ENCODE measurements at regions not wholly inside any gene's neighbourhood (a gene's known extent, or its start where the extent isn't known, plus 50 kb on each side); places are given as distances from the start of the nearest gene placed in this dataset.

DNA sequence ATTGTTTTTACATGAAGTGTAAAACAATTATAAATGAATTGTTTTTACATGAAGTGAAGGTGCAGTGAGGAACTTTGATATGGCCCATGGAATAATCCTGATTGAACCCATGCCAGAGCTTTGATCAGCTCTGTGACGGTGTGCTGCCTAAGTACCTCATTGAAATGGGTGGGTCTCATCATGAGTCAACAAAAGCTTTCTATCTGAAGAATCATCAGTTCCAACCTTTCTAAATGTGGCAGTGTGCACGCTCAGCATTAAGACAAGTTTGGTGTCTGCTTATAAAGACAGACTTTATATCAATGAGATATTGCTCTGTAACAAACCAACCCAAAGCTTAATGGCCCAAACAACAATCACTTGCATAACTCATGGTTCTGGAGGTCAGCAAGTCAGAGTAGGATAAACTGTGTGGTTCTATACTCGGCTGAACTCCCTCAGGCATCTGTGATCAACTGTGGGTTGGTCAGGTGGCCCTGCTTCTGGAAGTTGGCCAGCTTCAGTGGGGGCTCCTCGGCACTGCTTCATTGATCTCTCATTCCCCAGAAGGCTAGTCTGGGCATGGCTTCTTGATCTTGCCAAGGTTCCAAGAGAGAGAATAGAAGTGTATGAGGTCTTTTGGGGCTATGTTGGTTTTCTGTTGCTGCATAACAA, 258.0 kb downstream of the LTN1 start:
- intact Hi-C loops (cut with DNase I) = loop anchor here in 1 of 2 donors (5.0 kb wide), 1 partner anchor 222 kb away; no protein-coding TSS in a partner anchor
- DNase-seq (no peak), ATAC-seq (no peak)

DNA sequence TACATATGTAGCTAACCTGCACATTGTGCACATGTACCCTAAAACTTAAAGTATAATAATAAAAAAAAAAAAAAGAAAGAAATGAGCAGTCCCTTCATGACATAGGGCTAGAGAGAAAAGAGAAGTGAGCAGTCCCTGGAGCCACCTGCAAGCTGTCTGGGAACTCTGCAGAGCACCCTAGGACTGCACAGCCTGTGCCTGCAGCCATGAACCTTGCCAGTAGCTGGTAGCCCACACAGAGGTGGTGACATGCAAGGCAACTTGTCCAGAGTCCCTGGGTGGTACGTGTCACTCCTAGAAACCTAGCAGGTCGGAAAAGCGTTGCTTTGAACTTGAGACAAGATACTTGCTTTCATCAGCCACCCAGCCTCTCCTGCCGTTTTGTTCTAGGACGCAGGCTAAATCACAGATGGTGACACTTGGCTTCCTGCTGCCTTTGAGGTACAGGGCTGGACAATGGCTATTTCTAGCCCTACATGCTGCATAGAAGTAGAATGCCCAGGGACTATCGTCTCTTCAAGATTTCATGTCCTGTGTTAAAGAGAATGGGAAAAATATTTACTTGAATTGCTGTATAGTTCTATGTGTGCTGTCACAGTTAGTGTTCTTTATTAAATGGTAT, 260.9 kb downstream of the LTN1 start:
- no peak for DNase-seq
- intact Hi-C loops (cut with DNase I) = loop anchor here in 1 of 2 donors (5.0 kb wide), 1 partner anchor 220 kb away; no protein-coding TSS in a partner anchor
- peak; percentile 48 to 65 for ATAC-seq

DNA sequence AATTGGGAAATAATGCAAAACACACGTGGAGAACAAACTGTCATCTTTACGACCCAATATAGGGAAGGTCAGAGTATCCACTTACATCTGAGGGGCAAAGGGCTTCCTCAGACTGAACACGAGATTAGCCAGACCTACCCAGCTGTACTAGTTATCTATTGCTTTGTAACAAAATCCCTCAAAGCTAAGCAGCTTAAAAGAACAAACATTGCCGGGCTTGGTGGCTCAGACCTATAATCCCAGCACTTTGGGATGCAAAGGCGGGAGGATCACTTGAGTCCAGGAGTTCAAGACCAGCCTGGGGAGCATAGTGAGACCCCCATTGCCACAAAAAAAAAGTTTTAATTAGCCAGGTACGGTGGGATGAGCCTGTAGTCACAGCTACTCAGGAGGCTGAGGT, 262.8 kb downstream of the LTN1 start:
- intact Hi-C loops (cut with DNase I) = loop anchor here in 1 of 2 donors (5.0 kb wide), 1 partner anchor 218 kb away; no protein-coding TSS in a partner anchor
- ATAC-seq (no peak), DNase-seq (no peak)

DNA sequence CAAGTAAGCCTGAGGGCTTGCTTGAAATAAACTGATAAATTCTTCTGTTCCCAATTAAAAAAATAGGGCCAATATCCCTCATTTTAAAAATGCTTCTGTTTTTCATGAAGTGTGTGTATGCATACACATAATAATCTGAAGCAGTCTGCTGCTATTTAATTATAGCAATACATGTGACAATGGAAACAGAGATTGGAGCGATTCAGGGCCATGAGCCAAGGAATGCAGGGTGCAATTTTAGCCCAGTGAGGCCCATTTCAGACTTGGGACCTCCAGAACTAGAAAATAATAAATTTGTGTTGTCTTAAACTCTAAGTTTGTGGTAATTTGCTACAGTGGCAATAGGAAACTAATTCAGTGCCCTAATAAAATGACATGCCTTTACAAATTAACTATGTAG, 264.9 kb downstream of the LTN1 start:
- intact Hi-C loops (cut with DNase I) = no loop called here
- DNase-seq (no peak), ATAC-seq (peak in 1 of 2 donors; percentile 58)

DNA sequence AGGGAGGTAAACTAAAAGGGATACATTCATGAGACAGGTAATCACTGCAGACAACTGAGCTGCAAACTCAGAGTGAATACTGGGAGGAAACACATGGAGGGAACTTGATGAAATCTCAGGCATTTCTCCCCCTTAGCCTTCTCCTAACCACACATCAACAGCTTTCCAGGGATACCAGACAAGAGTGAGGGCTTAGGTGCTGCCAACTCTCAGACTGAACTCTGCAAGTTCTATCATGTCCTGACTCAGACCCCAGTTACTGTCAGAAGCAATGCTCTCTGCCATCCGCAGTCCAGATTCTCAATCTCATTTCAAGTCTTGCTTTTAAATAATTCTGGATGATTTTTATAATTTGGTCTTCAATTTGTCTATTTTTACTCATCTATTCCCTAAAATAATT, 267.3 kb downstream of the LTN1 start:
- ATAC-seq = peak in 1 of 2 donors; percentile 61
- no peak for DNase-seq
- intact Hi-C loops (cut with DNase I) = no loop called here

DNA sequence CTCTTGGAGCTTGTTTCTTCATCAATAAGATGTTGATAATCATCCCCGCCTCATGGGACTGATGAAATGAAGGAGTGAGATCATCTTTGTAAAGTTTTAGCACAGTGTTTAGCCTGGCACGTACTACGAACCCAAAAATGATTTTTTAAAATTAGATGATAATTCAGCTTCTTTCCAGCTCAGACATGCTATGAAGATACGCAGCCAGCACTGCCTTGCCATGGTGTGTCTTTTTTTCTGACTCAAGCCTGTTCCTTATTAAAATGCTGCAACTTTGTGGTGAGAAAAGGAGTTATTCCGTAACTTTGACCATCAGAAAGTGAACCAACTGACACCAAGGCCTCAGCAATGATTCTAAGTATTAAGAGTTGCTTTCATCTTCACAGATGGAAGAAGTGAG, 269.0 kb downstream of the LTN1 start:
- DNase-seq (no peak), ATAC-seq (no peak)
- intact Hi-C loops (cut with DNase I) = no loop called here

DNA sequence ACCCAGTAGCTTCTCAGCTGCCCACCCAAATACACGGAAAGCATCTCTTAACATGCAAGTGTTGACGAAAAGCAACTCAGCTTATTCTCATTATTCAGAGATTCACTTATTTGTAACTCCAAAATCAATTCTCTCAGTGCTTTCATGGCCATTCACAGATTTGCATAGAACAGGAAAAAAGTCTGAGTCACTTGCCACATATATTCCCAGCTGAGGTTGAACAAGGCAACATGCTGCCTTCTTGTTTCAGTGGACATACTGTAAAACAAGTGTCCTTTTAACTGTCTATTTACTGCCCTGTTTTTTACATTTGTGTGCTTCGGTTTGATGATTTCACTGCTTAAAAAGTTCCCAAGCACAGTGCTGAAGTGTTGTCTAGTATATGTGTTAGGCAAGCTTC, 273.0 kb downstream of the LTN1 start:
- intact Hi-C loops (cut with DNase I) = no loop called here
- no peak for ATAC-seq

DNA sequence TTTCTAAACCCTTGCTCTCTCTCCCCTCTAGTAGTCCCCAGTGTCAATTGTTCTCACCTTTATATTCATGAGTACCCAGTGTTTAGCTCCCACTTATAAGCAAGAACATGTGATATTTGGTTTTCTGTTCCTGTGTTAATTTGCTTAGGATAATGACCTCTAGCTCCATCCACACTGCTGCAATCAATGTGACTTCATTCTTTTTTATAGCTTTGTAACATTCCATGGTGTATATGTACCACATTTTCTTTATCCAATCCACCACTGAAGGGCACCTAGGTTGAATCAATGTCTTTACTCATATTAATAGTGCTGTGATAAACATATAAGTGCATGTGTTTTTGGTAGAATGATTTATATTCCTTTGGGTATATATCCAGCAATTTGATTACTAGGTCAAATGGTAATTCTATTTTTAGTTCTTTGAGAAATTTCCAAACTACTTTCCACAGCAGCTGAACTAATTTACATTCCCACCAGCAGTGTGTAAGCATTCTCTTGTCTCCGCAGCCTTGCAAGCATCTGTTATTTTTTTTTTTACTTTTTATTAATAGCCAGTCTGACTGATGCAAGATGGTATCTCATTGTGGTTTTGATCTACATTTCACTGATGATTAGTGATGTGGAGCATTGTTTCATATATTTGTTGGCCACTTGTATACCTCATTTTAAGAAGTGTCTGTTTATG, 277.8 kb downstream of the LTN1 start:
- no peak for ATAC-seq
- no peak for DNase-seq
- intact Hi-C loops (cut with DNase I) = no loop called here

More for the DNA sequence above, 273.0 kb downstream of the LTN1 start:
- no peak for DNase-seq

DNA sequence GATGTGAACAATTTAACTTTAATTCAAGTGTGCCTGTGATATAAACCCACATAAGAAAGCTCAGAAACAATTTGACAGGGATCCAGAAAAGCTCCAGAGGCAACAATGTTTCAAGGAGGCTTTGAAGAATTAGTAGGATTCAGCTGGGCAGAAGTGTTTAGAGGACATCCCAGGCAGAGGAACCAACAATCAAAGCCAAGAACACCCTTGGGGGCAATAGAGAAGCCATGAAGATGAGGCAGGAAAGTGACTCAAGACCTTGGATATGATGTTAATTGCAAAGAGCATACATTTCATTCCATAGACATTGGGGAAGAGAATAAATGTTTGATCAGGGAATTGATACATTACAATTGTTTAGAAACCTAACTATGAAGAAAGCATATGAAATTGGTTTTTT, 280.3 kb downstream of the LTN1 start:
- intact Hi-C loops (cut with DNase I) = no loop called here
- no peak for DNase-seq
- ATAC-seq = no peak

DNA sequence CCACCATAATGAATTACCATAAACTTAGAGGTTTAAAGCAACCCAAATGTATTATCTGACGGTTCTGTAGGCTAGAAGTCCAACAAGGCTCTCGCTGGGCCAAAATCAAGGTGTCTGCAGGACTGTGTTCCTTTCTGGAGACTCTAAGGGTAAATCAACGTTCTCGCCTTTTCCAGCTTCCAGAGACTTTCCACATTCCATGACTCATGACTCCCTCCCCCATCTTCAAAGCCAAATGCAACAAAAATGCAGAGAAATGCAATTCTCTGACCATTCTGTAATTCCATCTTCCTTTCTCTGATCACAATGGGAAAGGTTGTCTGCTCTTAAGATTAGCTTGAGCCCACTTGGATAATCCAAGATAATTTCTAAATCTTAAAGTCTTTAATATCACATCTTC, 287.1 kb downstream of the LTN1 start:
- intact Hi-C loops (cut with DNase I) = no loop called here
- no peak for ATAC-seq
- DNase-seq = no peak

DNA sequence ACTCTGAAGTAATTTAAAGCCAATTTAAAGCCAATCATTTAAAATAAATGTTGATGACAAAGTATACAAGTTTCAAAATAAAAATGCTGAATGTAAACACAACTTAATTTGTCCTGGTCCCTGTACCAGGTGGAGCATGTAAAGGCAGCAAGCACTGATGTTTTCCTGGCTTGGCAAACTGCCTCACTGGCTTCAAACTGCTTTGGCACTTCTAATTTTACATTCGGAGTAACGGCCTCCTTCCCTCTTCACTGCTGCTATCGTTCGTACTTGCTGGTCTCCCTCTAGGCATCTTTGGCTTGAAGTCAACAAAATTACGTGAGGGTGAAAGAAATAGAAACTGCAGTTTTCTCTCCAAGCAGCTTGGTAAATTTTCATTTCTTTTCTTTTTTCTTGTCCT, 287.9 kb downstream of the LTN1 start:
- peak; percentile 37 for DNase-seq
- intact Hi-C loops (cut with DNase I) = no loop called here
- ATAC-seq = peak; percentile 66 to 76

DNA sequence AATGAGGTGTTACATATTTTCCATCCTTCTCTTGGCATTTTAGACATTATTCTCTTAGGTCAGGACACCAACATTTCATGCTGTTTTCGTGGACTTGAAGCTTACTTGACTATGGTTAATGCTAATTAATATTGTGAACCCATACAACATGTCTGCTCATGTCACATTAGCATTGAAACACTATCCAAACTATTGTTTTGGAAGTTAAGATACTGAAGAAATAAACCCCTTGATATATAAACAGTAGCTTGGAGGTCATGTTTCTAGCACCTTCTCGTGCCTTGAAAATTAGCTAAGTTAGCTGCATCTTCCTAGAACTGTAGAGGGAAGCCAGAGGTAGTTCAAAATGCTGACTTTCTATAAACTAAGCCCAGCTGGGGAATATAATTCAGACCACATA, 288.8 kb downstream of the LTN1 start:
- intact Hi-C loops (cut with DNase I) = no loop called here
- ATAC-seq (no peak), DNase-seq (no peak)

DNA sequence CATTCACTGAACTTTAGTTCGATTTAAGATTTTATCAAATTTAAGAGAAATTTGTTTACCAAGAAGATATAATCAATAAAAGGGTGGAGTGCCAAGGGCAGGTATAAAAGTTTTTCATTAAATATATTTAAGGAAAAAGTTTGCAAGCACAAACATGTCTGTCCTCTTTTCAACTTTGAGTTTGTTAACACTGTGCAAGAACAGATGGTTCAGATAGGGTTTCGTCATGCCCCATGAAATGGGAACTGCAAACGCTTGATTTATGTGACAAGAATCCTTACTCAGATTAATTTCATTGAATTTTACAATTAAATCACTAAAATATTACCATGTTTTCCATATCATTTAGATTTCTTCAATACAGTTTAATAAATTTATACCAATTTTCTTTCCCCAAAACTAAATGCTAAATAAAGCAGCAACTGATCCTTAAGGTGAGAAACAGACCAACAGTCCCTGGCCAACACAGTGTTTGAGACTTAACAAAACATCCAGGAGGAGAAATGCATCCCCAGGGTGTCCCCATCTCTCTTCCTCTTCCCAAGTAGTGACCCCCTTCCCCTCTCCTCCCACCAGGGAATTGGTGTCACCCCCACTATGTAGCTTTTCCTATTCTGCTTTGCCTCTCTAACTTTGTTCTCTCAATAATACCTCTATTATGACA, 292.9 kb downstream of the LTN1 start:
- no peak for ATAC-seq
- DNase-seq = no peak
- intact Hi-C loops (cut with DNase I) = no loop called here

DNA sequence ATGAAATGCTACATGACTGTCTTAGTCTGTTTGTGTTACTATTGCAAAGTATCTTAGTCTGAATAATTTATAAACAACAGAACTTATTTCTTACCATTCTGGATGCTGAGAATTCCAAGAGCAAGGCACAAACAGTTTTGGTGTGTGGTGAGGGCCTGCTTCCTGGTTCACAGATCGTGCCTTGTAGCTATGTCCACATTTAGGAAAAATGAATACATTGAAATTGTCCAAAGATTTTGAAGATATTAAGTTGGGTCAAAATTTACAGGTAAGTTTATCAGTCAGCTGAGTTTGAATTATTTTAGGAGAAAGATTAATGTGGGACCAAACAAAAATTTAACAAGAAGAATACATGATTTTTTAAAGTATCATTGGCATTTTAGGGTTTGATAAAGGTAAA, 293.5 kb downstream of the LTN1 start:
- no peak for ATAC-seq
- intact Hi-C loops (cut with DNase I) = no loop called here
- DNase-seq = no peak

DNA sequence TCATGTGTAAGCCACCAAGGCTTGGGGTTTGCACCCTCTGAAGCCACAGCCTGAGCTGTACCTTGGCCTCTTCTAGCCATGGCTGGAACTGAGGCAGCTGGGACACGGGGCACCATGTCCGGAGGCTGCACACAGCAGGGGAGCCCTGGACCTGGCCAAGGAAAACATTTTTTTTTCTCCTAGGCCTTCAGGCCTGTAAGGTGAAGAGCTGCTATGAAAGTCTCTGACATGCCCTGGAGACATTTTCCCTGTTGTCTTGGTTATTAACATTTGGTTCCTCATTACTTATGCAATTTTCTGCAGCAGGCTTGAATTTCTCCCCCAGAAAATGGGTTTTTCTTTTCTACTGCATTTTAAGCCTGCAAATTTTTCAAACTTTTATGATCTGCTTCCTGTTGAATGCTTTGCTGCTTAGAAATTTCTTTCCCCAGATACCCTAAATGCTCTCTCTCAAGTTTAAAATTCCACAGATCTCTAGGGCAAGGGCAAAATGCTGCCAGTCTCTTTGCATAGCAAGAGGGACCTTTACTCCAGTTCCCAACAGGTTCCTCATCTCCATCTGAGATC, 295.8 kb downstream of the LTN1 start:
- no peak for DNase-seq
- no peak for ATAC-seq
- intact Hi-C loops (cut with DNase I) = no loop called here

DNA sequence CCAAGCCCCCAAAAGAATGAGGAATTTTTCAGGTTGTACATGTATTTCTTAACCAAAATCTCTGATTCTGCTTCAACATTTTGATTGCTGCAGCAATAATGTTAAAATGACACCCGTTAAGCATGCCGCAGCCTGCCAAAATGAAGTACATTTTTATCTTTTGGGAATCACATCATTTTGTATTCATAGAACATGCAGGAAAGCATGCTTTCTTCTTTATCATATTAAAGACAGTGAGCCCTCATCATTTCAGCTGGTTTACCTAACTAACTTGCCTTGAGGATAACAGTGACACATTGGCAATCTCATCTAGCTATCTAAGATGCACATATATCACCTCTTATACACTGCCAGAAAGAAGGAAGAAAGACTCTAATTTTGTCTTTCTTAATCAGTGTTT, 299.2 kb downstream of the LTN1 start:
- DNase-seq (no peak), ATAC-seq (no peak)
- intact Hi-C loops (cut with DNase I) = no loop called here

DNA sequence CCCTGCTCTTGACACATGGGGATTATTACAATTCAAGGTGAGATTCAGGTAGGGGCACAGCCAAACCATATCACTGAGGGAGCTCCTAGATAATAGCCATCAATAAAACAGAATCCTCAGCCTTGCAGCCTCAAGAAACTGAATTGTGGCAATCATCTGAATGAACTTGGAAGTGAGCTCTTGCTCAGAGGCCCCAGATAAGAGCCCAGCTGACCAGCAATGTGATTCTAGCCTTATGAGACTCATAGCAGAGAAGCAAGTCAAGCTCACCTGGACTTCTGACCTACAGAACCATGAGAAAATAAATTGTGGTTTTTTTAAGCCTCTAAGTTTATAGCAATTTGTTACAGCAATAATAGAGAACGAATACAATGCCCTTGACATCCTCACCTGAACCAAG, 302.5 kb downstream of the LTN1 start:
- intact Hi-C loops (cut with DNase I) = no loop called here
- no peak for DNase-seq
- ATAC-seq = no peak

DNA sequence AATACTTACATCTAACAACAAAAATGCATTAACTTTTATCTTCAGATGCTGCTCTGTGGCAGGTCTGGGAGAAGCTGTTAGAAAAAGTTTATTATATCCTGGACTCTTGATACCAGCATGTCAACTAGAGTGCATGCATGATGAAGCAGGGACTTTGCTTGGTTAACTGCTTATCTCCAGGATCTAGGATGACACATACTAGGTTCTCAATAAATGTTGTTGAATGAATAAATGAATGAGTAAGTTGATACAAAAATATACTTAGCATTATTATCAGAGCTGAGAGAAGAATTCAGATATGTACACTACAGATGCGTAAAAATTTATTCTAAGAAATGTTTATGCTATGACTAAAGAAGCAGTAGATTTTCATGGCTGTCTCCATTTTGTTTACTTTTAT, 304.3 kb downstream of the LTN1 start:
- intact Hi-C loops (cut with DNase I) = no loop called here
- ATAC-seq (no peak), DNase-seq (no peak)

DNA sequence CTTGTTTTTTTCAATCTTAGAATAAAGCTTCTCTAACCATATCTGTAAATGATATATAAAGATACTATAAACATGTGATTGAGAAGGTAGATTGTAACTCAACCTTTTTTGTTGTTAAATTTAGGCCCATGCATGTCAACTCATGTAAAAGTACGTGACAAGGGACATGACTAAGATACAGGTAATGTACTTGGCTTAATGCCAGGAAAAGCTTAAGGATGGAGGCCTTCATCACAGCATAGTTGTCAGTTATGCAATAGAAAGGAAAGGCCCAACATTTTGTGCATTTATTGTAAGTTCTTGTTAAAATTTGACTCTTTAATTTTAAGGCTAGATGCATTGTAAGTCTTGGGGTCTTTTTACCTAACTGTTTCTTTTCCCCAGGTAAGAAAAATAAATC, 305.1 kb downstream of the LTN1 start:
- DNase-seq (no peak), ATAC-seq (no peak)
- intact Hi-C loops (cut with DNase I) = no loop called here

Measured in left cardiac atrium (tissue), 4 donors.